Endothelial cell of umbilical vein (primary cell): ENCODE measurements at regions not wholly inside any gene's neighbourhood (a gene's known extent, or its start where the extent isn't known, plus 50 kb on each side); places are given as distances from the start of the nearest gene placed in this dataset.

ENCODE experiments used
- BruUV-seq: library from RNA; stranded (reverse); fragments of 400-500 nt; replicated peaks from 2 replicates; lab custom pipeline; 2021; lab: Mats Ljungman, UMichigan
- CTCF ChIA-PET: fragments of 300-600, 350-600 bp; sonication (Branson Sonifier 250); formaldehyde crosslinking; loops from one replicate; lab custom pipeline; 2021; ENCODE audit warnings: antibody characterized with exemption, inconsistent platforms; lab: Charles Lee
- POLR2A ChIA-PET: fragments of 300-600, 350-600 bp; sonication (Branson Sonifier 250); formaldehyde crosslinking; loops from one replicate; lab custom pipeline; 2021; ENCODE audit warnings: antibody characterized with exemption, inconsistent platforms; lab: Charles Lee
- DNase-seq: peaks from one replicate; pipeline ENCODE4 v3.0.0-alpha.2; 2011; ENCODE audit warnings: low read depth, low spot score
- FAIRE-seq: peaks from 2 replicates; lab custom pipeline; 2011; peaks lifted over from hg19 to GRCh38; lab: Jason Lieb, UNC
- H2AFZ ChIP-seq: 2 replicates; pipeline ENCODE4 v1.6.0; 2012; ENCODE audit warnings: low read depth, low read length, control low read depth, inconsistent platforms
- H3K27ac ChIP-seq: 2 replicates; pipeline ENCODE4 v1.5.1; 2011; ENCODE audit warnings: low read depth, mild to moderate bottlenecking, control low read depth, low read length, moderate library complexity; ENCODE audit not compliant: insufficient read depth
- H3K27me3 ChIP-seq, 2 experiments: 2 replicates each; pipeline versions ENCODE4 v1.6.0 to v1.6.1; 2011; ENCODE audit warnings: low read length in 2 of 2, mixed read lengths in 1 of 2; ENCODE audit not compliant: control insufficient read depth in 2 of 2, insufficient read depth in 2 of 2
- H3K36me3 ChIP-seq, 2 experiments: 2 replicates in 1 of 2; 3 replicates in 1 of 2; pipeline ENCODE4 v1.5.1; 2011; ENCODE audit warnings: low read length in 2 of 2, mild to moderate bottlenecking in 1 of 2, moderate library complexity in 1 of 2; ENCODE audit not compliant: control insufficient read depth in 2 of 2, insufficient read depth in 2 of 2; ENCODE audit errors: extremely low read depth in 1 of 2
- H3K4me1 ChIP-seq: 3 replicates; pipeline ENCODE4 v1.5.1; 2011; ENCODE audit warnings: mild to moderate bottlenecking, low read length; ENCODE audit not compliant: control insufficient read depth, insufficient read depth; ENCODE audit errors: extremely low read depth
- H3K4me2 ChIP-seq: 2 replicates; pipeline ENCODE4 v1.6.1; 2011; ENCODE audit warnings: low read length, control low read depth, mixed read lengths; ENCODE audit not compliant: insufficient read depth
- H3K4me3 ChIP-seq, 3 experiments: fragments of 200-600 bp in 1 of 3; sonication (generic), shearing (Covaris generic) in 1 of 3; replicated peaks in 1 of 3; 2 replicates each; pipeline ENCODE4 v1.5.1; 2011 to 2016; ENCODE audit warnings: control low read depth in 3 of 3, low read length in 3 of 3, mild to moderate bottlenecking in 2 of 3, inconsistent platforms in 1 of 3, low read depth in 1 of 3, moderate library complexity in 1 of 3; ENCODE audit not compliant: insufficient read depth in 1 of 3
- H3K79me2 ChIP-seq: 2 replicates; pipeline ENCODE4 v1.6.0; 2012; ENCODE audit warnings: low read length, inconsistent platforms; ENCODE audit not compliant: control insufficient read depth, insufficient read depth
- H3K9ac ChIP-seq: replicated peaks from 2 replicates; pipeline ENCODE3; 2011; ENCODE audit warnings: low read length, control low read depth; ENCODE audit not compliant: insufficient read depth; ENCODE audit errors: extremely low read depth
- H3K9me1 ChIP-seq: replicated peaks from 3 replicates; pipeline ENCODE4 v1.6.0; 2011; ENCODE audit warnings: mild to moderate bottlenecking, low read length; ENCODE audit not compliant: control insufficient read depth, insufficient read depth; ENCODE audit errors: extremely low read depth
- H3K9me3 ChIP-seq: replicated peaks from 2 replicates; pipeline ENCODE4 v1.5.1; 2012; ENCODE audit warnings: low read length, inconsistent platforms; ENCODE audit not compliant: control insufficient read depth, insufficient read depth
- H4K20me1 ChIP-seq: replicated peaks from 2 replicates; pipeline ENCODE3; 2011; ENCODE audit warnings: mild to moderate bottlenecking, low read length; ENCODE audit not compliant: control insufficient read depth, insufficient read depth; ENCODE audit errors: extremely low read depth
- EZH2 ChIP-seq: IDR thresholded peaks from 2 replicates; pipeline ENCODE4 v1.6.1; 2012; ENCODE audit warnings: borderline replicate concordance, low read depth, mild to moderate bottlenecking, moderate library complexity, low read length, inconsistent platforms; ENCODE audit not compliant: severe bottlenecking
- FOS ChIP-seq: IDR thresholded peaks from 2 replicates; pipeline ENCODE4 v1.6.1; 2011; ENCODE audit warnings: mild to moderate bottlenecking, low read length, moderate library complexity, borderline replicate concordance; ENCODE audit not compliant: insufficient read depth
- GATA2 ChIP-seq: IDR thresholded peaks from 2 replicates; pipeline ENCODE4 v1.7.0; 2011; ENCODE audit warnings: low read depth, mild to moderate bottlenecking, moderate library complexity, mixed read lengths, low read length; ENCODE audit not compliant: insufficient read length, insufficient read depth
- JUN ChIP-seq: IDR thresholded peaks from 2 replicates; pipeline ENCODE4 v1.6.1; 2011; ENCODE audit warnings: borderline replicate concordance, low read depth; ENCODE audit not compliant: insufficient read length, insufficient read depth
- MYC ChIP-seq: IDR thresholded peaks from one replicate; pipeline ENCODE4 v1.6.1; 2011; ENCODE audit warnings: mild to moderate bottlenecking, low read depth, low read length
- POLR2A ChIP-seq: IDR thresholded peaks from 2 replicates; pipeline ENCODE4 v1.6.1; 2012; ENCODE audit warnings: low read depth, mild to moderate bottlenecking, control low read depth, low read length
- POLR2AphosphoS5 ChIP-seq: IDR thresholded peaks from 2 replicates; pipeline ENCODE4 v1.6.1; 2012; ENCODE audit warnings: low read depth, mild to moderate bottlenecking, control low read depth, low read length, moderate library complexity; ENCODE audit not compliant: insufficient read depth
- dilution Hi-C: fragments of 300-500 bp; cut with MboI; formaldehyde crosslinking; loops from one replicate; pipeline ENCODE4 v1.15.0; 2019; ENCODE audit warnings: low sequenced_read_pairs; ENCODE audit not compliant: extremely low pct_ligation_motif_present
- intact Hi-C: fragments of 100-400 bp; cut with micrococcal nuclease; formaldehyde crosslinking; loops from one replicate; pipeline ENCODE4 v1.10.0; 2022
- TF ChIP-seq, protein P1 (sequence below), 2 donors: IDR thresholded peaks; 1 replicate in 1 of 2; 2 replicates in 1 of 2; pipeline ENCODE4 v1.5.1; 2011; ENCODE audit warnings: low read length in 2 of 2, mild to moderate bottlenecking in 2 of 2, moderate library complexity in 2 of 2, control low read depth in 1 of 2, inconsistent platforms in 1 of 2, low read depth in 1 of 2; ENCODE audit not compliant: insufficient read depth in 1 of 2; ENCODE audit errors: extremely low read depth in 1 of 2
- TF ChIP-seq, protein P2 (sequence below): IDR thresholded peaks from 2 replicates; pipeline ENCODE4 v1.6.1; 2011; ENCODE audit not compliant: insufficient read depth, insufficient read length

DNA sequence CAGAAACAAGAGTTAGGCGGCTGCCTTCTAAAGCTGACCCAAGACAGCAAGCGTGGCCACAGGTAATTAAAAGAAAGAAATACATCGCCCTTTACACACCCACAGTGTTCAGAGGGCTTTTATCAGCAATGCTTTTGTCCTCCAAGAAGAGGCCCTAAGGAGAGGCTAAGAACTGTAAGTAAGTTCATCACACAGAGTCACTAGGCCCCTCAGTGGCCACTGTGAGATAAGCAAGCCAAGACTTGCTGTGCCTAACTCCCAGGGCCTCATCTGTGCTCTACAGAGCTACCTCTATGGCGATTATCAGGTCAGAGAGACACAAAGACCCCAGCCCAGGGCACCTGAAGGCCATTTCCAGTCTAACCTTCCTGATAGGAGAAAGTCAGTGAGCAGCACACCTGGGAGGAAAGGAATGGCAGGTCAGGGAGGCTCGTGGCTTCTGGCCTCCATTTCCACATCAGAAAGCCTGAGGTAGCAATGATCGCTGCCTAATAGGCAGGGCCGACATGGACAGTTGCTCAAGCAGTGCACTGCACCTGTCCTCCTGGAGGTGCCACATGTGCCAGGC lies 545.2 kb upstream of the CDH11 start:
- POLR2A ChIA-PET, result no interaction called here
- DNase-seq, result no peak
- dilution Hi-C loops, result no loop called here

More for the DNA sequence above, 545.2 kb upstream of the CDH11 start:
- no TSS peak for BruUV-seq
- Histone ChIP-seq H3K4me1 (no peaks in the 10 kb centered on the region), H3K27ac (no peak overlapping the region), H3K27me3 (no peaks in the 10 kb centered on the region), H3K79me2 (no peaks in the 10 kb centered on the region), H3K9me3 (no peaks in the 10 kb centered on the region), H3K36me3 (no peaks in the 10 kb centered on the region), H4K20me1 (no peaks in the 10 kb centered on the region), H3K9me1 (no peaks in the 10 kb centered on the region), H3K4me3 (no peak overlapping the region), H2AFZ (no peak overlapping the region), H3K9ac (no peak overlapping the region), H3K4me2 (no peak overlapping the region)
- intact Hi-C loops, result no loop called here
- FAIRE-seq, result no peak
- TF ChIP-seq POLR2A (no peak), MYC (no peak), POLR2AphosphoS5 (no peak), FOS (no peak), GATA2 (no peak), JUN (no peak), EZH2 (no peak)
- TF ChIP-seq, protein P1, sequence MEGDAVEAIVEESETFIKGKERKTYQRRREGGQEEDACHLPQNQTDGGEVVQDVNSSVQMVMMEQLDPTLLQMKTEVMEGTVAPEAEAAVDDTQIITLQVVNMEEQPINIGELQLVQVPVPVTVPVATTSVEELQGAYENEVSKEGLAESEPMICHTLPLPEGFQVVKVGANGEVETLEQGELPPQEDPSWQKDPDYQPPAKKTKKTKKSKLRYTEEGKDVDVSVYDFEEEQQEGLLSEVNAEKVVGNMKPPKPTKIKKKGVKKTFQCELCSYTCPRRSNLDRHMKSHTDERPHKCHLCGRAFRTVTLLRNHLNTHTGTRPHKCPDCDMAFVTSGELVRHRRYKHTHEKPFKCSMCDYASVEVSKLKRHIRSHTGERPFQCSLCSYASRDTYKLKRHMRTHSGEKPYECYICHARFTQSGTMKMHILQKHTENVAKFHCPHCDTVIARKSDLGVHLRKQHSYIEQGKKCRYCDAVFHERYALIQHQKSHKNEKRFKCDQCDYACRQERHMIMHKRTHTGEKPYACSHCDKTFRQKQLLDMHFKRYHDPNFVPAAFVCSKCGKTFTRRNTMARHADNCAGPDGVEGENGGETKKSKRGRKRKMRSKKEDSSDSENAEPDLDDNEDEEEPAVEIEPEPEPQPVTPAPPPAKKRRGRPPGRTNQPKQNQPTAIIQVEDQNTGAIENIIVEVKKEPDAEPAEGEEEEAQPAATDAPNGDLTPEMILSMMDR (IDR thresholded peaks at IDR 0.05; ENCODE audit: extremely low read depth in 1 of 2, insufficient read depth in 1 of 2, low read depth in 1 of 2, low read length in 2 of 2), result no peak
- TF ChIP-seq, protein P2, sequence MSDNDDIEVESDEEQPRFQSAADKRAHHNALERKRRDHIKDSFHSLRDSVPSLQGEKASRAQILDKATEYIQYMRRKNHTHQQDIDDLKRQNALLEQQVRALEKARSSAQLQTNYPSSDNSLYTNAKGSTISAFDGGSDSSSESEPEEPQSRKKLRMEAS, result no peak
- CTCF ChIA-PET, result interaction anchor here (0.7 kb wide), 2 partner anchors 90 to 544 kb away, joined by 3 read pairs; no protein-coding TSS in a partner anchor
